22Rv1 (cell line): ENCODE measurements at regions not wholly inside any gene's neighbourhood (a gene's known extent, or its start where the extent isn't known, plus 50 kb on each side); places are given as distances from the start of the nearest gene placed in this dataset.

ENCODE experiments used
- CTCF ChIP-seq: fragments of 450-650 bp; IDR thresholded peaks from 2 replicates; pipeline ENCODE4 v1.5.1; 2017; ENCODE audit warnings: mild to moderate bottlenecking
- ZFX ChIP-seq: fragments of 450-650 bp; IDR thresholded peaks from 2 replicates; pipeline ENCODE4 v1.6.1; 2017; ENCODE audit warnings: antibody characterized with exemption, borderline replicate concordance

DNA sequence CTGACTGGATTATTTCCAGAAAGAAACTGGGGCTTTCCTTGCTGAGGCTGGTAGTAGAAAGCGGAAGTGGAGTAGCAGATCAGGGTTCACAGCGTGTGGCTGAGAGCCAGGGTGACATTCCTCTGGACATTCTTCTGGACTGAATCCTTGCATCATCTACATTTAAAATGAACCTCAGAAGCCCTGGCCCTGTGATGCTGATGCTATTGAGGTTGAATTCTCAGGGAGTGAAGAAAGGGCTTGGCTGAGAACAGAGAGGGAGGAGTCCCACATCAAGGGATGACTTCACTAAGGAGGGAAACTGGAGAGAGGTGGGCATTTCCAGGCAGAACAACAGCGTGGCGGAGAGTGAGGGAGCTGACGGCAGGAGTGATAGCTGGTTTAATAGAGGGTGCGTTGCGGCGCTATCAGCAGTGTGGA, 102.3 kb upstream of the LMO4 start:
- TF ChIP-seq CTCF = no peak
- no peak for TF ChIP-seq ZFX
